Stimulated activated CD4-positive, alpha-beta T cell treated with anti-CD3 and anti-CD28 coated beads, Interleukin-1b, Interleukin-23, amount 100 ng/mL, for 4 hours (primary cell): ENCODE measurements at regions not wholly inside any gene's neighbourhood (a gene's known extent, or its start where the extent isn't known, plus 50 kb on each side); places are given as distances from the start of the nearest gene placed in this dataset.

ENCODE experiments used
- DNase-seq, 2 donors: peaks; one replicate each; pipeline ENCODE4 v3.0.0-alpha.2; 2020; ENCODE audit warnings: low read depth in 2 of 2

GRCh38 chr10:130769146-130770017 is 542.1 kb downstream of the TCERG1L start:
- no peak for DNase-seq

DNA sequence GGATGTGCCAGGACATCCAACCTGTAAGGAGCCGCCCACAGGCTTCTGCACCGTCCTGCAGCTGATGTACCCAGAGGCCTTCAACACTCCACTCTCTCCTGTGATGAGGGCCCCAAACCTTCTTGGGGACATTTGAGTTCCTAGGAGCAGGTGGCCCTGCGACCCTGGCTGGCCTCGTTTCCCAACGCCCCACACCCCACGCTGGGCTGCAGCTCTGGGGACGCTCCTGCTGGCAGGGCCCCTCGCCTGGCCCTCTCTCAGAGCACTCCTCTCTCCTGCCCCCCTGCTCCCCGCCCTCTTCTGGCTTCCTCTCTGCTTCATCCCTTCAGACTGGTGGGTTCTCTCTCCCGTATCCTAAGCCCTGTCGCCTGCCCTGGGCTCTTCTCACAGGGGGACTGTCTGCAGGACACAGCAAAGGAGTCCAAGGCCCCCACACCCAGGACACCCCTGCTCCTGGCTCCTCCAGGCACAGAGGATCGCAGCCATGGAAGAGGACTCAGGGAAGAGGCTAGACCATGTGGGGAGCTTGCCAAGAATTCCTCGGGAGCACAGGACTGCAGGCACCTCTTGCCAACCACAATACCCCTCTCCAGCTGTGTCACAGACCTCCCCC is 541.4 kb downstream of the TCERG1L start:
- DNase-seq = no peak

- no peak for DNase-seq
Measured at GRCh38 chr10:130771491-130771946, 540.0 kb downstream of the TCERG1L start.

DNA sequence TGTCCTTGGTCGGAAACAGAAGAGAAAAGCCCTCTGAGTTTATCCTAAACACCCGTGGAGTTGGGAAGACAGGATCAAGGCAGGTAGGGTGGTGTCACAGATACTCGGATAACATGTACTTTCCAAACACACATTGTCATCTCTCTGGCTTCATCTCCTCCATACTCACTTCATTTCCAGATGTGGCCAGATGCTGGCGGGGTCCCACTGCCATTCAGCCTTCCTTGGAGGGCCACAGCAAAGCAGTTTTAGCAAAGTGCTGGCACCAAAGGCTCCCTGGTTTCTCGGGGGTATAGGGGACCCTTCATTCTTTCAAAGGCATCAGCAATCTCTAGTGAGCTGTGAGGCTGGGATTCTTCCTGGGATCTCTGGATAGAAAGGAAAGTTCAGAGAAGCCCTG is 539.5 kb downstream of the TCERG1L start:
- no peak for DNase-seq

GRCh38 chr10:130772676-130773075 is 538.8 kb downstream of the TCERG1L start:
- no peak for DNase-seq

- DNase-seq = no peak
Measured at GRCh38 chr10:130773941-130774340, 537.6 kb downstream of the TCERG1L start.

- DNase-seq = no peak
Measured at GRCh38 chr10:130774871-130775270, 536.6 kb downstream of the TCERG1L start.

- DNase-seq = no peak
Measured at GRCh38 chr10:130775311-130775710, 536.2 kb downstream of the TCERG1L start.

GRCh38 chr10:130776724-130777123 is 534.8 kb downstream of the TCERG1L start:
- DNase-seq = no peak

DNA sequence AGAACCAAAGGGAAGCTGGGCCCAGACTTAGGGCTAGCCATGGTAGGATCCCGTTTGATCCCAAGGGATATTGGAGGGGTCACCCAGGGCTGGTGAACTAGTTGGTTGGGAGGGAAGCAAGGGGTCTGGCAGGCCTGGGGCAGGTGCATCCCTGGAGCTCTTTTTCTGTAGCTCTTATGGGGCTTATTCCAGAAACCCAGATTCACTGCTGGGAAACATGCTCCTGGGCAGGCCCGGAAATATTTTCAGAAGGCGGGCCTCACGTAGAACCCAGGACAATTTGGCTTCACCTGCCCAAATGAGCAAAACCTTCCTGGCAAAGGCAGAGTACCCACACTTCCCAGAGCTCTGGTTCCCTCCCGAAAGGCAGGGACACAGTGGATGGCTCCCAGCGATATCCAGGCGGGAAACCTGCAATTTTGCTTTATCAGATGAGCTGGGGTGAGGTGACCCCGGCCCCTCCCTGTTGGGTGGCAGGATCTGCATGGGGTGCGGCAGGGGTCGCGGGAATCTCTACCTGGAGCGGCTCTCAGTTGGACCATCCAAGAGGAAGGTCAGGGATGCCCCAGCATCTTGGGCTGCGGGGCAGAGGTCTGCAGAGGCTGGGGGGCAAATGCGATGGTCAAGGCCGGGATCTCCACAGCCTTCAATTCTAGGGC is 533.9 kb downstream of the TCERG1L start:
- no peak for DNase-seq

DNA sequence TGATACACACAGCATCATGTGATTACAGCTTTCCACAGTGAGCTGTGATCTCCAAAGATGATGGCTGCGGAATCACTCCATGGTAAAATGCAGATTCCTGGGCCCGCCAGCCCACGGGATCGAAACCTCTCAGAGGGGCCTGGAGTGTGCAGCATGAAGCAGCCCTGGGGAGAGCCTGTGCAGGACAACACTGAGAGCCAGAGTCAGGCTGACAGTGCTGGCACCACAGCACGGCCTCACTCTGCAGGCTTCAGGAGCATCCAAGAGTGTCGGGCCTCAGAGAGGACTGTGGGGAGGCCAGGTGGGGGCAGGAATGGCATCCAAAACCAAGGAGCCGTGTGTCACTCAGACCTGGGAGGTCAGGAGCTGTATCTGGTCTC is 533.4 kb downstream of the TCERG1L start:
- DNase-seq = no peak

GRCh38 chr10:130780763-130781162 is 530.8 kb downstream of the TCERG1L start:
- no peak for DNase-seq

- no peak for DNase-seq
Measured at GRCh38 chr10:130781206-130781605, 530.3 kb downstream of the TCERG1L start.

DNA sequence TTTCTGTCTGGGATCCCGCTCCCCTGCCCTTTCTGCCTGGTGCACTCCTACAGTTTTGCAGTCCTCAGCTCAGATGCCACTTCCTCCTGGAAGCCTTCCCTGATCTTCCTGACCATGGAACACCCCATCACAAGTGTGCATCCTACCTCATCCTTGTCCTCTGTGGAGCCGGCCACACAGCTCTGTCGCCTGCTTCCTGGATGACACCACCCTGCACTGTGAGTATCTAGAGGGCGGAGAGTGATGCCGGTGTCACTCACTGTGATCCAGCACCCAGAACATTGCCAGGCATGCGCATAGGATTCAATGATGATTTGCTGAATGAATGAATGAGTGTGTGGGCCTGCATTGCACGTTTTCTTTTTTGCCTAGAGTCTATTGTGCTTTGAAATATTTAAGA is 529.9 kb downstream of the TCERG1L start:
- DNase-seq = no peak

GRCh38 chr10:130782467-130782866 is 529.1 kb downstream of the TCERG1L start:
- DNase-seq = no peak

- no peak for DNase-seq
Measured at GRCh38 chr10:130784326-130784725, 527.2 kb downstream of the TCERG1L start.

DNA sequence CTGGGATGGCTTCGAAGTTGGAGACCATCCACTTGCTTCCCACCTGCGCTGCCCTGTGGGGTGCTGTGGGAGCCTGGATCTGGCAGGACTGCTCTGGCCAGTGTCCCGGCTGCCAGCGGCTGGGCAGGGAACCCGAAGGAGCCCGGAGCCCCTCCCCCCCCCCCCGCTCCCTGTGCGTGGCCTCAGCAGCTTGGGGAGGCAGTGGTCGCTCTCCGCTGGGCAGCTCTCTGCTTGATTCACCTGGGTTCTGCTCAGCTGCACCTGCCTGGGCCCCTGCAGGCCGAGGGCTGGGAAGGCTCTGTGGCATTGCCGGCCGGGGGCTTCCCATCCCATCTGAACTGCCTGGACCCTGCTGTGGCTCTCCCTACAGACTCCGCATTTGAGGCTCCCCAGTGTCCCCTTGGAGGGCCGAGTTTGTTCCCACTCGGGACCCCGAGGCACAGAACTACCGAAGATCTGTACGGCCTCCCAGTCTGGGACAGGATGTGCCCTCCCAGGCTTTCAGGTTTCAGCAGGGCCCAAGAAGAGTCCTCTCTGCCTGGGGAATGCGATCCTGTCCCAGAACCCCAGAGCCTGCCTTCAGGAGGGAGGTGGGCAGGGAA is 525.1 kb downstream of the TCERG1L start:
- no peak for DNase-seq

GRCh38 chr10:130787243-130787642 is 524.3 kb downstream of the TCERG1L start:
- DNase-seq = no peak

GRCh38 chr10:130787821-130788220 is 523.7 kb downstream of the TCERG1L start:
- no peak for DNase-seq

GRCh38 chr10:130790339-130790738 is 521.2 kb downstream of the TCERG1L start:
- no peak for DNase-seq

- DNase-seq = no peak
Measured at GRCh38 chr10:130792096-130792845, 519.2 kb downstream of the TCERG1L start.

DNA sequence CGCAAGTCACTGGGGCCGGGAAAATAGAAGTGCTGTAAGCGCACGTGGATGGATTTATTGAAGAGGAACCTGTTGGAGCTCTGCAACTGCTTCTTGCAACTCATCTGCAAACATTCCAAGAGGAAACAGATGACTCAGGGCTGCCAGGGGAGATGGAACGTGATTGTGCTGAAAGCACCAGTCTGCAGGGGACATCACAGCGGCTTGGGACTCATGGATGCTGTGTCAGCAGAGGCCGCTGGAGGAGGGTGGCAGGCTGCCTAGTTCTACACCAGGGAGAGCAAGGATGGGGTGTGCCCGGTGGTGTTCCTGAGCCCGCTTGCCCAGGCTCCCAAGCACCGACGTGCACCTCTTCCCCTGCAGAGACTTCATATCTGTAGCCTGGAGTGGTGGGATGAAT is 515.7 kb downstream of the TCERG1L start:
- no peak for DNase-seq
